Dedifferentiated amniotic fluid mesenchymal stem cell (primary cell): ENCODE measurements at regions not wholly inside any gene's neighbourhood (a gene's known extent, or its start where the extent isn't known, plus 50 kb on each side); places are given as distances from the start of the nearest gene placed in this dataset.

Source experiments
- DNase-seq: peaks from one replicate; pipeline ENCODE4 v3.0.0-alpha.2; 2016; ENCODE audit errors: extremely low spot score

DNA sequence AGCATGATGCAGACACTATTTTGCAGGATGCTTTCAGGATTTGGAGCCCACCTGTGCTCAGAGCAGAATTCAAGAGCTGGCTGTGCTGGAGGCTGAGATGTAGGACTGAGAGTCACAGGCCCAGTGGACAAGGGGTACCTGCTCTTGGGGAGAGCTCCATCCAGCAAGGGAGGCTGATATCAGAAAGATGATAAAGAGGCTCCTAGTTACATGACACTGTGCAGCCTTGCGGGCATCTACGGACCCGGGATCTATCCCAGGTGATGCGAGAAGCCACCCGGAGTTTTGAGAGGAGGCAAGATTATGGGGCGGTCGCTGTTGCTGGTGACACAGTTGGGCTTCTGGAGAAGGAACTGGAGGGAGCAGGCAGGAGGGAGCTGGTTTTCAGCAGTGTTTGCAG is 579.0 kb downstream of the TBC1D22A start:
- no peak for DNase-seq

DNA sequence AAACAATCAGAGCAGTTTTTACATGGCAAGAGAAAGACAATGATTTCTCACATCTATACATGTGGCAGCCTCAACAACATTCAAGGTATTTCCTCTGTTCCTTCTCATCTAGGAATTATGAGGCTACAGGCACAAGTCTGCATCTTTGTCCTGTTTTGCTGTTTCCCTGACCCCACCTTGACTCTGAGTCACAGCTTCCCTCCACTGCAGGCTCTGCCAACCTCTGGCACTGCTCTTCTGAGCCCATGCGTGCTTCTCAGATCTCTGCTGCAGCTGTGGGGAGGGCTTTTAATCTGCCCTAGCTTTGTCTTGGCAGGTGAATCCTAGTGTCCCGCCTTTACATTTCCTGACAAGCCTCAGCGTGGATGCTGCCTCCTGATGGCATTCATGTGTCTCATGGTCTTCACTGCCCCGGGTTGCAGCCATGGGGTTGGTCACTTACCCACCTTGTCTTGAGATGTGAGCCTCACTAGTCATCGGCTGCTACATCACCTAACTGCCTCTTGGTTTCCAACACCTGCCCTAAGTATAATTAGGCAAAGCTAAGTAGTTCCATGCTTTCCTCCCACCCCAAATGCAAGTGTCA is 578.5 kb downstream of the TBC1D22A start:
- DNase-seq: no peak

DNA sequence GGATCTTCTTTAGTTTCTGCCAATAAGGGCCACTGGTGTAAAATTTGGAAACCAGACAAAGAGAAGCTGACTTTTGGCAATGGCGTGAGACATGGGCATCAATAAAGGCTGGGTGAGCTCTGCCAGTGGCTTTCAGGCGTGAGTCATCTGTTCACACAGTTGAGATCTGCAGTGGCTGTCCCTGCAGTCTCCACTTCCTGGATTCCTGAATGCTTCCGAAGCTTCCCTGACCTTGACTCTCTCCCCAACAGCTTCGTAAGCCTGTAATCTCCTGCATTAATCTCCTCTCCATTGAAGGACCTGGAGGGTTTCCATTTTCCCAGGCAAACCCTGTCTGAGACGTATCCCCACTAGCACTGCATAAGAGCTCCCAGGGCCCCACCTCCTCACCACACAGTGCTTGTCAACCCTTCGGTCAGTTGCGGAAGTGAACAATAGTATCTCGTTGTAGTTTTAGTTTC is 574.7 kb downstream of the TBC1D22A start:
- peak; percentile 17 for DNase-seq

DNA sequence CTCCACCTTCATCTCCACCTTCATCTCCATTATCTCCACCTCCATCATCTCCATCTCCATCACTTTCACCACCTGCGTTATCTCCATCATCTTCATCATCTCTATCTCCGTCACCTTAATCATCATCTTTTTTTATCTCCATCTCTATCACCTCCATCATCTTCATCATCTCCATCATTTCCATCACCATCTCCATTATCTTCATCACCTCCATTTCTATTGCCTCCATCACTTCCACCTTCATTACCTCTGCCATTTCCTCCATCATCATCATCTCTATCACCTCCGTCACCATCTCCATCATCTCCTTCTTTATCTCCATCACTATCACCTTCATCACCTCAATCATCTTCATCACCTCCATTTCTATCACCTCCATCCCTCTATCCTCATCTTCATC is 573.5 kb downstream of the TBC1D22A start:
- DNase-seq: no peak

DNA sequence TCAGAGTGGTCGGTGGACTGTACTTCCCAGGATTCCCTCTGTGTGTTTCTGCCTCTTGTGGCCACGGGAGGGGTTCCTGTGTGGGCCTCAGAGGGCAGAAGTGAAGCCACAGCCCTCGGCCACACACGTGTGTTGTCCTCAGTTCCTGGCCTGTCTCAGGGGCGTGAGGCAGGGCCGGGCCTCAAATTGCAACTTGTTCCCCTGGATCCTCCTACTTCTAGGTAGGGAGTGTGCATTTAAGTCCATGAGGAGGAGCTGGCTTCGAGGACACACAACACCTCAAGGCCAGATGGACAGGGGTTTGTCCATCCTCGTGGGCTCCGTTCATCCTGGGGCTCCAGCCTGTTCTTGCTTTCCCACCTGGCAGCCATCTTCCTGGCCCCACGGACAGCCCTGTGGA is 573.0 kb downstream of the TBC1D22A start:
- no peak for DNase-seq

DNA sequence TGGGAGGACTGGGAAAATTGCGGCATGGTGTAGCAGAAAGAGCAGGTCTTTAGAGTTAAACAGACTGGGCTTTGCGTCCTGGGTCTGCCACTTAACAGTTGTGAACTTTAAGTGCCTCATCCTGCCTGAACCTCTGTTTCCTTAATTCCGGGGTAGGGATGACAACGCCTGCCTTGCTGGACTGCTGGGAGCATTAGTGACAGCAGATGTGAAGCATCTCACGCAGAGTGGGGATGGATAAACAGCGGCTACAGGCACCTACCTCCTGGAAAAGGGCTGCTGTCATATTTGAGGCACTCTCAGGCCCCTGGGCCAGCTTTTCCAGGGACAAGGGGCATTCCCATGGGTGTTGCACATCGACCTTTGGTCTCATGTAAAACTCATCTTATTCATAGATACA is 572.2 kb downstream of the TBC1D22A start:
- DNase-seq: no peak

DNA sequence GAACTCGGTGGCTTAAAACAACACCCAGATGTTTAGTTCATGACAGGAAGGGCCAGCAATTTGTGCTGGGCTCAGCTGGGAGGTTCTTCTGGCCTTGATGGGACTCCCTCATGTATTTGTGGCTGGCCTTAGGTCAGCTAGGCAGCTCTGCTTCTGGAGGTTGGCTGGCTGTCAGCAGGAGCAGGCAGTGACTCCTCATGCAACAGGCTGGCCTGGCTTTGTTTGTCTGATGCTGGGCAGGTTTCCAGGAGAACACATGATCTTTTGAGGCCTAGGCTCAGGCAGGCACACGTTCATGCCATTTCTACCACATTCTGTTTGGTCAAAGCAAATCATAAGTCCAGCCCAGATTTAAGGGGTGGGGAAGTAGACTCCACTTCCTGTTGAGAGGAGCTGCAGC is 571.2 kb downstream of the TBC1D22A start:
- no peak for DNase-seq

DNA sequence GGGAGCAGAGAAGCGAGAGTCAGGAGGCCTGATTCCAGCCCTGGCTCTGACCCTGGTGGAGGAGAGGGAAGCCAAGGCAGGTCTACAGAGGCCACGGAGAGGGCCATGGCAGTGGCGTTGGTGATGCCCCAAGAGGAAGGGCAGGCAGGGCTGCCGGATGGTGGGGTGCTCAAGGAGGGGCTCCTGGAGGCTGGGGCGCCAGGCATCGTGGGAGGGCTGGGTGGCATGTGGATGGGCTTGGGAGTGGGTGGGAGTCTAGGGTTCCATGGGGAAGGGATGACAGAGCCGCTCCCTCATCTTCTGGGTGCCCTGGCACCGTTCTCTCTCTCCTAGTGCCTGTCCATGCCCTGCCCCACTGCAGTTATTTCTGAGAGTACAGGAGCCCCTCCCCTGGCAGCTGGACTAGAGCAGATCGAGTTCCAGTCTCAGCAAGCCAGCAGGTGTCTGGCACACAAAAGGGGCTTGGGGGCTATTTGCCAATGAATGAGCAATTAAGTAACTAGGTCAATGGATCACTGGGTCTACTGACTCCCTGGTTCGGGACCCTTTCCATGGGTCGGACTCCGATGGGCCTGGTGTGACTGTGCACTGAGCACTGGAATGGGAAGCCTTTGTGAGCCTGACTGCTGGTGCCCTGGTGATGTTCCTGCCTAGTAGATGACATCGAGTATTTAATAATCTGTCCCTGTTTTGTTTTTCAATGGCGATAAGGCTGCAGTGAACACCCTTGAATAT is 570.0 kb downstream of the TBC1D22A start:
- no peak for DNase-seq

DNA sequence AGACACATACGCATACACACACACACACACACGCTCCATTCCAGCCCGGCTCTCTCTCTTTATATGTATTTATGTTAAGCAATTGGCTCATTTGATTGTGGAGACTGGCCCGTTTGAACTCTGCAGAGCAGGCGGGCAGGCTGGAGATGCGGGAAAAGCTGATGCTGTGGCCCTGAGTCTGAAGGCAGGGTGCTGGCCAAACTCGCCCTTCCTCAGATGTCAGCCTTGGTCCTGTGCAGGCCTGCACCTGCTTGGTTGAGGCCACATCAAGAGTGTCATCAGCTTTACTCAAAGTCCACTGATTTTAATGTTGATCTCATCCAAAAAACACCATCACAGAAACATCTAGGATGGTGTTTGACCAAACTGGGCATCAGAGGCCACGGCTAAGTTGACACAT is 569.3 kb downstream of the TBC1D22A start:
- DNase-seq: no peak

DNA sequence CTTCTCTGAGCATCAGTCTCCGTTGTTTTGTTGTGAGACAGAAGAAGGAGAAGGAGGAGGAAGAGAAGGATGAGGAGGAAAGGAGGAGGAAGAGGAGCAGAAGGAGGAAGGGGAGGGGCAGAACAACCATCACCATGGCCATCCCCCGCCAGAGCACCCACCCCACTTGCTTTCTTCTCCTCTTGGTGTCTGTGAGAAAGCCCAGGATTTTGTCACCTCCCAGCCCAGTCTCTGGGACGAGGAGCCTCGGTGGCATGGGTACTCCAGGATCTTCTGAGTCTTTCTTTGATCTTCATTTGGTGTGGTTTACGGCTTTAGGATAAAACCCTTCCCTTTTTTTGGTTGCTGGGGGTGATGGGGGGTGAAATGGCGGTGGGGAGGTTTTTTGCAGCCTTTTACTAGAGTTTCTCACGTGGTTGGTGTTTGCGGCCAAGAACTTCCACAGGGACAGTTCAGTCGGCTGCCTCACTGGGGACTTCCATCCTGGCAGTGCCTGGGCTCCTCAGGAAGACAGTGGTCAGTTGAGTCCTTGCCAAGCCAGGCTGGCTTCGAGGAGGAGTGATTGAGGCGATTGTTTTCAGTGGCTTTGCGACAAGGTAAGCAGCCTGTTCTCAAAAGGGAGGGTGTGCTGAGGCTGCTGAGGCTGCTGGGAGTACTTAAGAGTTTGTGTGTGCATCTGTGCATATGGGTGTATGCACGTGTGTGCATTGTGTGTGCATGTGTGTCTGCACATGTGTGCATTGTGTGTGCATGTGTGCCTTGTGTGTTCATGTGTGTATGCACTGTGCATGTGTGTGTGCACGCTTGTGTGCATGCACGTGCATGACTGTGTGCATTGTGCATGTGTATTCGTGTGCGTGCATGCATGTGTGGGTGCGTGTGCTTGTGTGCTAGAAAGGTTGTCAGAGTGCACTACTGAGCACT is 567.5 kb downstream of the TBC1D22A start:
- no peak for DNase-seq

DNA sequence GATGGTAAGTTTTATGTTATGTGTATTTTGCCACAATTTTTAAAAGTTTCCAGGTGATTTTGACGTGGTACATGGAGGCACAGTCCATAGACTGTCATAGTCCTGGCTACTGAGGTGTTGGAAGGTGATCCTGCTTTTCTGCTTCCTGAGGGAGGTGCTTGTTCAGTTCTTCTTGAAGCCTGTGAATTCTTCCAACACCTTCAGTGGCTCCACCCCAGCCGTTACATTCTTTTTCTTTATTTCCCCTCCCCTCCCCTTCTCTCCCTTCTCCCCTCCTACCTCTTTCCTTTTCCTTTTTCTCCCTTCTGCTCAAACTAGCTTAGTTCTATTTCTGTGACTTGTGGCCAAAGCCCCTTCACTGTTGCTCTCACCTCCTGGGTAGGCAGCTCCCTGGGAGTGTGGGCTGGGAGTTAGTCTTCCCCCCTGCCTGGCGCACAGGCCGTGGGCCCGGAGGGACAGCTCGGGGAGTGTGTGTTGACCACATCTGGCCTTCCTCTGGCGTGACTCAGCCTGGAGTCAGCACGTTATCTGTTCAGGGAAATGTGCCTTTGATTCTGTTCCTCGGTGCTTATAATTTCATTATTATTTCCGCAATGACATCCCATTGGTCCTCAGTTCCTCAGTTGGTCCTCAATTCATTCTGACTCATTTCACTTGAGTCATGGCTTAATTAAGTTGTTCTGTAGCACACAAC is 566.2 kb downstream of the TBC1D22A start:
- DNase-seq: peak; percentile 74

DNA sequence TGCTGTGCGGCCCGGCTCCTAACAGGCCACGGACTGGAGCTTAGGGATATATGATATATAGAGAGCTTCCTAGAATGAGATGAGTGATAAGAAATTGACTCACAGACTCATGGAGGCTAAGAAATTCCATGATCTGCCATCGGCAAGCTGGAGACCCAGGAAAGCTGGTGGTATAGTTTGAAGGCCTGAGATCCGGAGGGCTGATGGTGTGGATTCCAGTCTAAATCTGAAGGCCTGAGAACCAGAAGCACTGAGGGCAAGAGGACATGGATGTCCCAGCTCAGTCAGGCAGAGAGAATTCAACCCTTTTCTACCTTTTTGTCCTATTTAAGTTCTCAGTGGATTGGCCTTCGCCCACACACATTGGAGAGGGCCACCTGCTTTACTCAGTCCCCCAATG is 564.8 kb downstream of the TBC1D22A start:
- no peak for DNase-seq

DNA sequence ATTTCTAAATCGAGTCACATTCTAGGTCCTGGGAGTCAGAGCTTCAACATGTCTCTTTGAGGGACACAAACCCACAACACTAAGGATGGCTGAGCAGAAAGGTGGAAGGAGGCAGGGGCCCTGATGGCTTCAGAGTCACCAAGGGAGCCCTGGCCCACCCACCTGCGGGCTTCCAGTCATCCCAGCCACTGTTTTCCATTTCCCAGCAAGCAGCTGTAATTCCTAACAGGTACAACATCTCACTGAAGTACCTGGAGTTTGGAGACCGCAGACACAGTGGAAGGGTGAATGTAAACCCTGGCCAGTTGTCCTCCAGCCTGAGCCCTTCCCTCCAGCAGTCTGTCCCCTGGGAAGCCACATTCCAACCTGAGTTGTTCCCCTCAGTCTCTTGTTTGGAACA is 562.8 kb downstream of the TBC1D22A start:
- DNase-seq: no peak

DNA sequence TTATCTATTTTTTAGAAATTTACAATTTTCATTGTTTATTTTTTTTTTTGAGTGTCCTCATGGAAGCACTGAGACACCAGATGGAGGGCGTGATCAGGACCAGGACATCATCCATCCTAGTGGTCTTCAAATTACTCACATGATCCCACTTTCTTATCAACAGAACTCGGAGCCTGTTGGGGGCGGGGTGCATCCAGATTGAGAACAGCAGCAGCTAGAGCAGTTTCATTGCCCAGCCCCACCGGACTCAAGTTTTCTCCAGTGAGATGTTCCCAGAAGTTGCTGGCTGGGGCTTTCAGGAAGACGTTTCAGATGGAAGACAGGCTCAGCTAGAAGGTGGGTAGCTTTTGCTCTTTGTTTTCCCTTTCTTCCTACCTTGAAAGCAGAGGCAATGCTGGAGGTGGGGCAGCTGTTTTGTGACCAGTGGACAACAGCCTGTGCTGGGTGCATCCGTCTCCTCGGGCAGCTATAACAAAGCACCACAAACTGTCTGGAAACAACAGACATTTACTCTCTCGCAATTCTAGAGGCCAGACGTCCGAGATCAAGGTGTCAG is 562.1 kb downstream of the TBC1D22A start:
- DNase-seq: no peak

DNA sequence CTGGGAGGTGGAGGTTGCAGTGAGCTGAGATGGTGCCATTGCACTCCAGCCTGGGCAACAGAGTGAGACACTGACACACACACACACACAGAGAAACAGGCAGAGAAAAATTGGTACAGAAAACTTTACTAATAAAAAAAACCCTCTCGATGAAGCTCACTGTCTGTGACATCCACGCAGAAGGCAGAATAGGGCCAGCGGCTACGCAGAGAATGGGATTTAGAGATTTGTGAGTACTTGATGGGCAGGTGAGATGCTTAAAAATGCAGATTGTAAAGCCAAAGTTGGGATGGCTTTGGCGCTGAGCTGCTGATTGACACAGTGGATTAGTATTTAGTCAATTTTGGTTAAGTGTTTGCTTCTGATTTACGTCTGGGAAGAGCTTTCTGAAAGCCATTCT is 561.1 kb downstream of the TBC1D22A start:
- no peak for DNase-seq

DNA sequence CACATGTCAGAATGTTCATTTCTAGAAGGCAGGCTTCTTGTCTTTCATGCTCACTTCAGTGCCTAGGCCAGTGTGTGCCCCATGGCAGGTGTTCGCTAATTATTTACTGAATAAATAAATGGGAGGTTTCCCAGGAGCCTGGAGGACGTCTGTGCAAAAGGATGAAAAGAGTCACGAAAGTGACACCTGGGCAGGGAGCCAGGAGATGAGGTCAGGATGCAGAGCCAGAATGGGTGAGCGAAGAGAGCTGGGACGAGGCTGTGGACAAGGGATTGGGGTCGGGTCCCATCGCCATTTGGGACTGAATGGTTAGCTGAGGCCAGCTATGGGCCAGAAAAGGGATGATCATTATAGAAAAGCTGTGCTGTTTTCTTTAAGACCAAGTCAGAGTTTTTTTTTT is 560.4 kb downstream of the TBC1D22A start:
- DNase-seq: no peak

DNA sequence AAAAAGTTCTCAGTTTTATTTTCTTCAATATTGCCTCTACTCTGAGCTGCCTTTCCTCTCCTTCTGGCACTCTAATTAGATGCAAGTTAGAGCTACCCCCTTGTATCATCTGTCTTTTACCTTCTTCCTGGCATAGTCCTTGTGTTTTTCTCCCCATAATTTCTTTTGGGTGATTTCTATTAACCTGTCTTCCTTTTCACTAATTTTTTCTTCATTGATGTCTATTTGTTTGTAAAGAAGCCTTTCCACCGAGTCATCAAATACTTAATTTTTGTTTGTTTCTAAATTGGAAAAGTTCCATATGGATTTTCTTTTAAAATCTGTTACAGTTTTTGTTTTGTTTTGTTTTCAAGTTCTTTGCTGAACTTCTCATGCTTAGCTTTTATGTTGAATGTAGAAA is 558.1 kb downstream of the TBC1D22A start:
- DNase-seq: no peak

DNA sequence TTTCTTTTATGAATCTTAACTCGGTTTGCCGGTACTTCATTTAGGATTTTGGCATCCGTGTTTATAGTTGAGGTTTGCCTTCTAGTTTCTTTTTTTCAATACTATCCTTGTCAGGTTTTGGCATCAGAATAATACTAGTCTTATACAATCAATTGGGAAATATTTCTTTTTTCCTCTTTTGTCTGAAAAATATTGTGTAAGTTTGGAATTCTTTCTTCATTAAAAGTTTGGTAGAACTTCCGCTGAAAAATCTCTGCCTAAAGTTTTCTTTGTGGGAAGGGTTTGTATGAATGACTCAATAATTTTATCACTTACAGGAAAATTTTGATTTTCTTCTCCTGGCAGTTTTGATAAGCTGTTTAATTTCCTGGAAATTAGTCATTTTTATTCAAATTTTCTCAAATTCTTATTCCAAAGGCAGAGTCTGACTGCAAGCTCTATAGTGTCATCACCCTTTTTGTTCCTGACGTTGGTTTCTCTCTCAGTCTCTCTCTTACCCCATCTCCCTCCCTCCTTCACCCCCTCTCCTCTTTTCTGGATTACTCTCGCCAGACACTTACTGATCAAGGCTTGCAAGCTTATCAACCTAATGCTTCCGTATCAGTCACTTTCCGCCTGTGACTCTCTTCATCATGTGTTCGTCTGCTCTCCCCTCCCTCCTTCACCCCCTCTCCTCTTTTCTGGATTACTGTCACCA is 555.7 kb downstream of the TBC1D22A start:
- no peak for DNase-seq

DNA sequence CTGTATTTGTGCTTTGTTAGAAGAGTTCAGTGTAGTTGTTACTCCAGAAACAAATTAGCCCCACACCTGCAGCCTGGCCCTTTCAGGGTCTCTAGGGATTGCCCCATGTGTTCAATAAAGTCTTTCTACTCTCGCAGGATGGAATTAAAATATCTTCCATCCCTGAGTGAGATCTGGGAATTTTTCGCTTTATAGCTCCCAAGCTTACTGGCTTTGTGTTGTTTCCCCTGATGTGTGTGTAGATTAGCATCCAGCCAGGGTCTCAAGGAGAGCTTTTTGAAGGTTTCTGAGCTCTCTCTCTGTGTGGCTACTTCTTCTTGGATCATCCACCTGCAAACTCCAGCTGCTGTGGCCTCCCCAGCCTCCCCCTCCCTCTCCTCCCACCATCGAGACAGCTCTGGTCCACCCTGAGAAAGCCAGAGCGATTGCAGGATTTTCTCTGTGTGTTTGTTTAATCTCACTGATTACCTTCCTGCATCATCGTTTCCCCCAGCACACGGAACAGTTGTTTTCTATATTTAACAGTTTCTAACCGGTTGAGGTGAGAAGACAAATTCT is 553.5 kb downstream of the TBC1D22A start:
- DNase-seq: no peak

DNA sequence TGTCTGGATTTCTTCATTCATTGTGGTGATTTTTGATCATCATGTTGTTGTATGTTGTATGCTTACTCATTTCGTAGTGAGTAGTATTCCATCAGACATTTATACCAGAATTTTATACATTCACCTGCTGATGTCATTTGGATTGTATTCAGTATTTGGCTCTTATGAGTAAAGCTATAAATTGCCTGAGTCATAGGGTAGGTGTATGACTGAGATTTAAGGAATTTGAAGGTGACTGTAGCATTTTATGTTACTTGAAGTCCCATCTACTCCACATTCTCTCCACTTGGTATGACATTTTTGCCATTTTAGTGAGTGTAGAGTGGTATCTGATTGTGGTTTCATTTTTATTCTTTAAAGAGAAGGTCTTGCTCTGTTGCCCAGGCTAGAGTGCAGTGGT is 548.2 kb downstream of the TBC1D22A start:
- no peak for DNase-seq

DNA sequence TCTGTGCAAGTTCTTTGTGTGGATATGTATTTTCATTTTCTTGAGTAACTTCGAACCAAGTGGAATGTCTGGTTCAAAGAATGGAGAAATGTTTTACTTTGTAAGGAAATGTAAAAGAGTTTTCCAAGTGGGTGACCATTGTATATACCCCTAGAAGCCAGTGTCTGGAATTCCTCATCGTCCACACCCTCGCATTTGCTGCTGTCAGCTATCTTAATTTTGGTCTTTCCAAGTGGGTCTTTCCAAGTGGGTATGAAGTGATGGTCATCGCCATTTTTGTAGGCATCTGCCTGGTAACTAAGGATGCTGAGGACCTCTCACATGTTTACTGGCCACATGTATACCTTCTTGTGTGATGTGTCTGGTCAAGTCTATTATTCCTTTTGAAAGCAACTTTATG is 547.5 kb downstream of the TBC1D22A start:
- no peak for DNase-seq
